ENCODE measurements at regions not wholly inside any gene's neighbourhood (a gene's known extent, or its start where the extent isn't known, plus 50 kb on each side); places are given as distances from the start of the nearest gene placed in this dataset.

GRCh38 chr22:22092101-22092500 is 109.5 kb upstream of the TOP3B start:
- DNase-seq: no peak

GRCh38 chr22:22091400-22091878 is 108.9 kb upstream of the TOP3B start:
- DNase-seq: no peak

- DNase-seq: no peak
Measured at GRCh38 chr22:22090650-22091399, 108.2 kb upstream of the TOP3B start.

GRCh38 chr22:22089459-22090308 is 107.1 kb upstream of the TOP3B start:
- DNase-seq: no peak

GRCh38 chr22:22088658-22089458 is 106.3 kb upstream of the TOP3B start:
- no peak for DNase-seq

- DNase-seq: no peak
Measured at GRCh38 chr22:22087854-22088657, 105.5 kb upstream of the TOP3B start.

GRCh38 chr22:22086501-22087158 is 104.0 kb upstream of the TOP3B start:
- no peak for DNase-seq

- DNase-seq: no peak
Measured at GRCh38 chr22:22085702-22086500, 103.3 kb upstream of the TOP3B start.

- DNase-seq: no peak
Measured at GRCh38 chr22:22084089-22084711, 101.6 kb upstream of the TOP3B start.

- DNase-seq: no peak
Measured at GRCh38 chr22:22082960-22083359, 100.4 kb upstream of the TOP3B start.

GRCh38 chr22:22082229-22082835 is 99.7 kb upstream of the TOP3B start:
- DNase-seq: no peak

GRCh38 chr22:22080270-22080669 is 97.7 kb upstream of the TOP3B start:
- DNase-seq: no peak

- DNase-seq: no peak
Measured at GRCh38 chr22:22079404-22080148, 97.0 kb upstream of the TOP3B start.

GRCh38 chr22:22078329-22078728 is 95.7 kb upstream of the TOP3B start:
- DNase-seq: no peak

- DNase-seq: no peak
Measured at GRCh38 chr22:22076932-22077703, 94.5 kb upstream of the TOP3B start.

- DNase-seq: no peak
Measured at GRCh38 chr22:22076361-22076760, 93.8 kb upstream of the TOP3B start.

GRCh38 chr22:22075382-22076163 is 93.0 kb upstream of the TOP3B start:
- no peak for DNase-seq

Data from NCI-H526 (cell line).